ENCODE measurements at regions not wholly inside any gene's neighbourhood (a gene's known extent, or its start where the extent isn't known, plus 50 kb on each side); places are given as distances from the start of the nearest gene placed in this dataset.

DNA sequence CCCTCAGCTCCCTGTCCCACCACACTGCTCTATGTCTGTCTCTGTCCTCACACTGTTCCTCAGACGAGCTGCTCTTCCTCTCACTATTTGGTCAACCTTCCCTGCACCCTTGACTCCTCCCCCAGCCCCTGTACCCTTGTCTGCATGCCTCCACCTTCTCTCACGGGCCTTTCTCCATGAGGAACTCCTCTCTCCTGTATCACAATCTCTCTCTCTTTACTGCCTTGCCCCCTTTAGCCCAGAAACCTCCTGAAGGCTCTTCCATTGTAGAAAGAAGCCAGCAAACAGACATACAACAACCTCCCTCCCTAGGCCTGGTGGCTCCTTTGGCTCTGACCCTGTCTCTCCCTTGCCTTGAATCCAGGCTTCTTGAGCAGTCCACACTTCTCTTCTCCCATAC, 251.6 kb upstream of the CSF3R start:
- H3K9me3 Mint-ChIP-seq = no peaks in the 10 kb centered on the region
- no peaks in the 10 kb centered on the region for H3K36me3 ChIP-seq (ENCODE audit: control insufficient read depth, insufficient read depth, low read length)
- no peak overlapping the region for H3K4me3 ChIP-seq (ENCODE audit: low read length)
- no peaks in the 10 kb centered on the region for H3K27me3 Mint-ChIP-seq (ENCODE audit: insufficient read depth)
- H3K4me1 ChIP-seq (ENCODE audit: control insufficient read depth, insufficient read depth, low read length) = peaks cover 36% of the 10 kb centered on the region
- TF ChIP-seq, protein P1, sequence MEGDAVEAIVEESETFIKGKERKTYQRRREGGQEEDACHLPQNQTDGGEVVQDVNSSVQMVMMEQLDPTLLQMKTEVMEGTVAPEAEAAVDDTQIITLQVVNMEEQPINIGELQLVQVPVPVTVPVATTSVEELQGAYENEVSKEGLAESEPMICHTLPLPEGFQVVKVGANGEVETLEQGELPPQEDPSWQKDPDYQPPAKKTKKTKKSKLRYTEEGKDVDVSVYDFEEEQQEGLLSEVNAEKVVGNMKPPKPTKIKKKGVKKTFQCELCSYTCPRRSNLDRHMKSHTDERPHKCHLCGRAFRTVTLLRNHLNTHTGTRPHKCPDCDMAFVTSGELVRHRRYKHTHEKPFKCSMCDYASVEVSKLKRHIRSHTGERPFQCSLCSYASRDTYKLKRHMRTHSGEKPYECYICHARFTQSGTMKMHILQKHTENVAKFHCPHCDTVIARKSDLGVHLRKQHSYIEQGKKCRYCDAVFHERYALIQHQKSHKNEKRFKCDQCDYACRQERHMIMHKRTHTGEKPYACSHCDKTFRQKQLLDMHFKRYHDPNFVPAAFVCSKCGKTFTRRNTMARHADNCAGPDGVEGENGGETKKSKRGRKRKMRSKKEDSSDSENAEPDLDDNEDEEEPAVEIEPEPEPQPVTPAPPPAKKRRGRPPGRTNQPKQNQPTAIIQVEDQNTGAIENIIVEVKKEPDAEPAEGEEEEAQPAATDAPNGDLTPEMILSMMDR (conservative IDR thresholded peaks at IDR 0.05) = no peak
- H3K9me3 ChIP-seq (ENCODE audit: control insufficient read depth, low read length) = no peaks in the 10 kb centered on the region
- H3K4me3 Mint-ChIP-seq = no peak overlapping the region
- no peaks in the 10 kb centered on the region for H3K27me3 ChIP-seq (ENCODE audit: control insufficient read depth, insufficient read depth, low read length, poor library complexity, severe bottlenecking)
- peaks cover 80% of the 10 kb centered on the region for H3K4me1 Mint-ChIP-seq
- DNase-seq = no peak
- no peak overlapping the region for H3K27ac ChIP-seq (ENCODE audit: low read depth, low read length)
- peak overlapping the region; percentile 44 for H3K27ac Mint-ChIP-seq
- H3K36me3 Mint-ChIP-seq (ENCODE audit: low read depth) = no peaks in the 10 kb centered on the region
- no peak overlapping the region for H3K9ac ChIP-seq (ENCODE audit: extremely low read depth, low read length, poor library complexity, severe bottlenecking)
- 85 to 92% methylated on average over 1 to 2 of the region's 2 CpGs for WGBS, 2 experiments (ENCODE audit: insufficient coverage in 1 of 2, insufficient read length in 1 of 2)

DNA sequence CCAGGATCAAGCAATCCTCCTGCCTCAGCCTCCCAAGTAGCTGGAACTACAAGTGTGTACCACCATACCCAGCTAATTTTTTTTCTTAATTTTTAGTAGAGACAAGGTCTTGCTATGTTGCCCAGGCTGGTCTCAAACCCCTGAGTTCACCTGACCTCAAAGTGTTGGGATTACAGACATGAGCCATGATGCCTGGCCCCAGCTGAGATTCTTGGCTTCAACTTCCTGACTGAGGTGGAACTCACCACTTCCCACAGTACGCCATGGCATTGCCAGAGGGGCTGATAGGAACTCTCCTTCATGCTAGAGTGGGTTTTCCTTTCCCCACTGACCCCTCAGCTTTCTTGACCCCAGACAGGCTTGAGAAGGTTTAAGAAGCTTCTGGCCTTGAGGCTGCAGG, 251.0 kb upstream of the CSF3R start:
- no peaks in the 10 kb centered on the region for H3K27me3 Mint-ChIP-seq (ENCODE audit: insufficient read depth)
- no peaks in the 10 kb centered on the region for H3K36me3 Mint-ChIP-seq (ENCODE audit: low read depth)

DNA sequence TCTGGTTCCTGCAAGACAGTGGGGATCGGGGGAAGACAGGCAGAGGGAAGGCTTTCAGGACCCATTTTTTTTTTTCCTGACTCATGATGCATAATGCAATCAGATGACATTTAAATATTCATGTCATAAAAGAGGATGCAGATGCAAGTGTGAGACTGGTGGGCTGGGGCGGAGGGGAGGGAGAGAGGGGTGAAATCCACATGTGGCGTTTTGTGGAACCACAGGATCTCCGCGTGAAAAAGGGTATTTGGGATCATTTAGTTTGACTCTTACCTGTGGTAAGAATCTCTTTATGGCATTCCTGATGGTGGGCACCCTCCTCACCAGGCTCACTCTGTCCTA, 249.3 kb upstream of the CSF3R start:
- peaks cover 23% of the 10 kb centered on the region for H3K4me1 ChIP-seq (ENCODE audit: control insufficient read depth, insufficient read depth, low read length)
- DNase-seq = peak; percentile 32
- no peaks in the 10 kb centered on the region for H3K9me3 ChIP-seq (ENCODE audit: control insufficient read depth, low read length)
- no peak overlapping the region for H3K9ac ChIP-seq (ENCODE audit: extremely low read depth, low read length, poor library complexity, severe bottlenecking)
- Mint-ChIP-seq H3K9me3 (no peaks in the 10 kb centered on the region), H3K27me3 (ENCODE audit: insufficient read depth) (no peaks in the 10 kb centered on the region), H3K36me3 (ENCODE audit: low read depth) (no peaks in the 10 kb centered on the region), H3K27ac (peak overlapping the region; percentile 84), H3K4me3 (no peak overlapping the region), H3K4me1 (peaks cover 61% of the 10 kb centered on the region)
- 86 to 90% methylated on average over 5 of the region's 5 CpGs for WGBS, 2 experiments (ENCODE audit: insufficient coverage in 1 of 2, insufficient read length in 1 of 2)
- no peak overlapping the region for H3K4me3 ChIP-seq (ENCODE audit: low read length)
- no peaks in the 10 kb centered on the region for H3K27me3 ChIP-seq (ENCODE audit: control insufficient read depth, insufficient read depth, low read length, poor library complexity, severe bottlenecking)
- H3K36me3 ChIP-seq (ENCODE audit: control insufficient read depth, insufficient read depth, low read length) = no peaks in the 10 kb centered on the region
- TF ChIP-seq, protein P1 (conservative IDR thresholded peaks at IDR 0.05) = no peak
- no peak overlapping the region for H3K27ac ChIP-seq (ENCODE audit: low read depth, low read length)

More for the DNA sequence above, 251.0 kb upstream of the CSF3R start:
- peaks cover 33% of the 10 kb centered on the region for H3K4me1 ChIP-seq (ENCODE audit: control insufficient read depth, insufficient read depth, low read length)
- Mint-ChIP-seq H3K27ac (no peak overlapping the region), H3K4me1 (peaks cover 76% of the 10 kb centered on the region), H3K4me3 (no peak overlapping the region), H3K9me3 (no peaks in the 10 kb centered on the region)
- no peak overlapping the region for H3K4me3 ChIP-seq (ENCODE audit: low read length)
- 0% methylated on average over 1 of the region's 1 CpG; no CpG with 5 or more reads in 1 of the 2 experiments for WGBS, 2 experiments (ENCODE audit: insufficient coverage in 1 of 2, insufficient read length in 1 of 2)
- no peaks in the 10 kb centered on the region for H3K36me3 ChIP-seq (ENCODE audit: control insufficient read depth, insufficient read depth, low read length)
- H3K27me3 ChIP-seq (ENCODE audit: control insufficient read depth, insufficient read depth, low read length, poor library complexity, severe bottlenecking) = no peaks in the 10 kb centered on the region
- H3K27ac ChIP-seq (ENCODE audit: low read depth, low read length) = no peak overlapping the region
- H3K9me3 ChIP-seq (ENCODE audit: control insufficient read depth, low read length) = no peaks in the 10 kb centered on the region
- TF ChIP-seq, protein P1 (conservative IDR thresholded peaks at IDR 0.05) = no peak
- no peak for DNase-seq
- H3K9ac ChIP-seq (ENCODE audit: extremely low read depth, low read length, poor library complexity, severe bottlenecking) = no peak overlapping the region

Data from endodermal cell (in vitro differentiated cells).